ENCODE measurements at regions not wholly inside any gene's neighbourhood (a gene's known extent, or its start where the extent isn't known, plus 50 kb on each side); places are given as distances from the start of the nearest gene placed in this dataset.

DNA sequence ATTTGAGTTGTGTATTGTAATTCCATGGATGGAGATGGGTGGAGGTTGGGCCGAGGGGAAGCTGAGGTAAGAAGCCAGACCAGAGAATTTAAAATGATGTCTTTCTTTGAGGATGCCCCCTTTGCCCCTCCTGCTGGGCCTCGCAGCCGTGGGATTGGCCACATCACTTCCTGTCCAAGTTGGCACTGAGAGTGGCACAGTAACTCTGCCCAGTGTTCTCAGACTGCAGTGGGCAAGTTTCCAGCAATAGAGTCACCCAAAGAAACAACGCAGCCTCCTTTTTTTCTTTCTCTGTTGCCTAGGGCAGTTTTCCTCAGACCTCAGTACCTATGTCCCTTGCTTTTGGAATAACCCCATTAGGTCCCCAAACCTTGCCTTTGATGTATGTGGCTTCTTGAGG, 306.6 kb upstream of the DMRT1 start:
- TF ChIP-seq, protein P1, sequence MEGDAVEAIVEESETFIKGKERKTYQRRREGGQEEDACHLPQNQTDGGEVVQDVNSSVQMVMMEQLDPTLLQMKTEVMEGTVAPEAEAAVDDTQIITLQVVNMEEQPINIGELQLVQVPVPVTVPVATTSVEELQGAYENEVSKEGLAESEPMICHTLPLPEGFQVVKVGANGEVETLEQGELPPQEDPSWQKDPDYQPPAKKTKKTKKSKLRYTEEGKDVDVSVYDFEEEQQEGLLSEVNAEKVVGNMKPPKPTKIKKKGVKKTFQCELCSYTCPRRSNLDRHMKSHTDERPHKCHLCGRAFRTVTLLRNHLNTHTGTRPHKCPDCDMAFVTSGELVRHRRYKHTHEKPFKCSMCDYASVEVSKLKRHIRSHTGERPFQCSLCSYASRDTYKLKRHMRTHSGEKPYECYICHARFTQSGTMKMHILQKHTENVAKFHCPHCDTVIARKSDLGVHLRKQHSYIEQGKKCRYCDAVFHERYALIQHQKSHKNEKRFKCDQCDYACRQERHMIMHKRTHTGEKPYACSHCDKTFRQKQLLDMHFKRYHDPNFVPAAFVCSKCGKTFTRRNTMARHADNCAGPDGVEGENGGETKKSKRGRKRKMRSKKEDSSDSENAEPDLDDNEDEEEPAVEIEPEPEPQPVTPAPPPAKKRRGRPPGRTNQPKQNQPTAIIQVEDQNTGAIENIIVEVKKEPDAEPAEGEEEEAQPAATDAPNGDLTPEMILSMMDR (IDR thresholded peaks at IDR 0.05; ENCODE audit: extremely low read depth in 1 of 2, insufficient read depth in 1 of 2, low read depth in 1 of 2, low read length in 2 of 2): no peak
- TF ChIP-seq MYC (IDR thresholded peaks at IDR 0.05; ENCODE audit: low read depth, low read length) (no peak), POLR2AphosphoS5 (IDR thresholded peaks at IDR 0.05; ENCODE audit: insufficient read depth, low read depth, low read length) (no peak), EZH2 (IDR thresholded peaks at IDR 0.05; ENCODE audit: borderline replicate concordance, low read depth, low read length, severe bottlenecking) (no peak), POLR2A (IDR thresholded peaks at IDR 0.05; ENCODE audit: low read depth, low read length) (no peak), GATA2 (IDR thresholded peaks at IDR 0.05; ENCODE audit: insufficient read depth, insufficient read length, low read depth, low read length) (no peak), JUN (IDR thresholded peaks at IDR 0.05; ENCODE audit: borderline replicate concordance, insufficient read depth, insufficient read length, low read depth) (no peak), FOS (IDR thresholded peaks at IDR 0.05; ENCODE audit: borderline replicate concordance, insufficient read depth, low read length) (no peak)
- TF ChIP-seq, protein P2, sequence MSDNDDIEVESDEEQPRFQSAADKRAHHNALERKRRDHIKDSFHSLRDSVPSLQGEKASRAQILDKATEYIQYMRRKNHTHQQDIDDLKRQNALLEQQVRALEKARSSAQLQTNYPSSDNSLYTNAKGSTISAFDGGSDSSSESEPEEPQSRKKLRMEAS (IDR thresholded peaks at IDR 0.05; ENCODE audit: insufficient read depth, insufficient read length): no peak
- Histone ChIP-seq H3K27ac (ENCODE audit: insufficient read depth, low read depth, low read length) (no peak overlapping the region), H3K36me3 (ENCODE audit: control insufficient read depth in 2 of 2, extremely low read depth in 1 of 2, insufficient read depth in 2 of 2, low read length in 2 of 2) (no peaks in the 10 kb centered on the region), H3K9me3 (replicated peaks; ENCODE audit: control insufficient read depth, insufficient read depth, low read length) (no peaks in the 10 kb centered on the region), H3K79me2 (ENCODE audit: control insufficient read depth, insufficient read depth, low read length) (no peaks in the 10 kb centered on the region), H3K9me1 (replicated peaks; ENCODE audit: control insufficient read depth, extremely low read depth, insufficient read depth, low read length) (no peaks in the 10 kb centered on the region), H3K9ac (replicated peaks; ENCODE audit: extremely low read depth, insufficient read depth, low read length) (no peak overlapping the region), H4K20me1 (replicated peaks; ENCODE audit: control insufficient read depth, extremely low read depth, insufficient read depth, low read length) (no peaks in the 10 kb centered on the region), H3K4me2 (ENCODE audit: insufficient read depth, low read length) (no peak overlapping the region), H3K4me3 (replicated peaks in 1 of 3; ENCODE audit: insufficient read depth in 1 of 3, low read depth in 1 of 3, low read length in 3 of 3) (no peak overlapping the region), H3K27me3 (ENCODE audit: control insufficient read depth in 2 of 2, insufficient read depth in 2 of 2, low read length in 2 of 2) (peaks cover 0 to 2% of the 10 kb centered on the region in 2 experiments), H3K4me1 (ENCODE audit: control insufficient read depth, extremely low read depth, insufficient read depth, low read length) (no peaks in the 10 kb centered on the region), H2AFZ (ENCODE audit: low read depth, low read length) (no peak overlapping the region)
- ChIA-PET POLR2A (no interaction called here), CTCF (no interaction called here)
- no TSS peak for BruUV-seq (replicated peaks)
- no peak for FAIRE-seq
- intact Hi-C loops (cut with micrococcal nuclease): no loop called here
- dilution Hi-C loops (cut with MboI; ENCODE audit: extremely low pct_ligation_motif_present, low sequenced_read_pairs): no loop called here
- DNase-seq (ENCODE audit: low read depth, low spot score): no peak

All from endothelial cell of umbilical vein (primary cell).